GM21528 (cell line): ENCODE measurements at regions not wholly inside any gene's neighbourhood (a gene's known extent, or its start where the extent isn't known, plus 50 kb on each side); places are given as distances from the start of the nearest gene placed in this dataset.
"Not testable (repeated sequence)": the region's sequence is repeated elsewhere in the genome, so short reads cannot be mapped to it uniquely, and the experiment has no call there.

Experiments used
- ATAC-seq: cut with Tn5 transposase; IDR thresholded peaks from one replicate; pipeline ENCODE4 v1.9.1; 2021; ENCODE audit warnings: mild to moderate bottlenecking, moderate library complexity; ENCODE audit not compliant: unreplicated experiment, low FRiP score

DNA sequence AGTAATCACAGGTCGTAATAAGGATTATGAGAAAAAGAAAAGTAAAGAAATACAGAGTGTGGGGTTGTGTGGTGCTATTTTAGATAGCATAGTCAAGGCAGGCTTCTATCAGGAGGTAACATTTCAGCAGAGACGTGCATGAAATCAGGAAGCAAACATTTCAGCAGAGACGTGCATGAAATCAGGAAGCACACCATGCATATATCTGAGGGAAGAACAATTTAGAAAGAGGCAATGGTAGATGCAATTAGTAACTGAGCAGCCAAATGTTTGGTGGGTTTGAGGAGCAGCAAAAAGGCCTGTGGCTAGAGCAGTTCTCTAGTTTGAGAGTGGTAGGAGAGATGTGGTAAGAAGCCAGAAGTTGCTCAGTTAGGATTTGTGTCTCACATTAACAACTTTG lies 713.7 kb downstream of the ADCYAP1 start:
- no peak for ATAC-seq

DNA sequence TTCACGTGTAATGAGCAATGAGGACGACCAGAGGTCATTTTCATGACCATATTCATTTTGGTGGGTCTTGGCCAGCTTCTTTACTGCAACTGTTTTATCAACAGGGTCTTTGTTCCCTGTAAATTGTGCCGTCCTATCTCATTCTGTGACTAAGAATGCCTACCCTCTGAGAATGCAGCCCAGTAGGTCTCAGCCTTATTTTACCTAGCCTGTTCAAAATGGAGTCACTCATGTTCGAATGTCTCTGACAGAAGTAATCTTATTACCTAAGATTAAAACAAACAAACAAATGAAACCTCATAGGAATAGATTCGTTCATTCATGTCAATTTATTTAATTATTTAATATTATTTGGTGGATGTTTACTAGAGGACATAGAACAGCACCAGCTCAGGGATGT lies 714.8 kb downstream of the ADCYAP1 start:
- ATAC-seq = no peak

DNA sequence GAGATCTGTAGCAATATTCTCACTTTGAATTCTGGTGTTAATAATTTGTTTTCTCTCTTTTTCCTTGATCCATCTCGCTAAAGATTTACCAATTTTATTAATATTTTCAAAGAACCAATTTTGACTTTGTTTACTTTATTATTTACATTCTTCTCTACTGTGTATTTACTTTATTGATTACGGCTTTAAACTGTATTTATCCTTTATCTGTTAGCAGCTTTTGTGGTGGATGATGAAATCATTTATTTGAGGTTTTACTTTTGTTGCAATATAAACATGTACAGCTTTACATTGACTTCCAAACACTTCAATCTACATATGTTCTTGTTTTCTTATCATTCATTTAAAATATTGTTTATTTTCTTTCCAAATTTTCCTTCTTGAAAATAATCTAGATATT lies 719.9 kb downstream of the ADCYAP1 start:
- no peak for ATAC-seq

- ATAC-seq = no peak
These were observed 722.8 kb downstream of the ADCYAP1 start for GRCh38 chr18:1627494-1627893.

- no peak for ATAC-seq
These were observed 744.0 kb downstream of the ADCYAP1 start for GRCh38 chr18:1648712-1649111.

DNA sequence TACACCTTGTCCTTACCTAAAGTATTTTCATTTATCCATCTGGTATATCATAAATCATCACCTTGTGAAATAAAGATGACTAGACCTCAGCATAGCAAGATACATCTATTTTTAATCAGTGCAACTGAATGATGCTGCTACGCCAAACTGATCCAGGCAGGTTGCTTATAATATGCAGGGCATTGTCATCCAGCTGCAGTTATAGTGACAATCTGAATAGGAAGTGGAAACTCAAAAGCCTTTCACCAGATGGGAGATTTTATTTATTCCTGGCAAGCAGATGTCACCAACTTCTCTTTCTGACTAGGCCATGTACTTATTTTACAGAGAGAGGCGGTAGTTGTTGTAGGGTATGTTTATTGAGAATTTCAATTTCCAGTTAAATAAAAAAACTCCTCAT lies 747.3 kb downstream of the ADCYAP1 start:
- ATAC-seq = no peak

DNA sequence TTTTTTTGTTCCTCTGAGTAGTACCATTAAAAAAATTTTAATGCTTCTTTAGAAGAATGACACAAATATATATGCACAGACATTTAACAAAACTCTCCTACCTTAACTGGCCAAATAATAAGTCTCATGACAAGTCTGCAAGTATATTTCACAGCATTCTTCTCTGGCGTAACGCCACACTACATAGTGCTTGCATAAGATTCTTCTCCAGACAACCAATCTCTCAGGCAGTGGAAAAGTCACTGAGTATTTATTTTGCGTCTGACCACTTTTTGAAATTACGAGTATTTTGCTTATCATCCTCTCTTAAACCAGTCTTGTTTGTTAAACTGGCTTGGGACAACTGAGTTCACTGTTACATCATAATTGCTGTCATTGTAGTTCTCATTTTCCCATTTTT lies 749.2 kb downstream of the ADCYAP1 start:
- ATAC-seq = no peak

GRCh38 chr18:1657876-1658275 lies 753.2 kb downstream of the ADCYAP1 start:
- no peak for ATAC-seq

DNA sequence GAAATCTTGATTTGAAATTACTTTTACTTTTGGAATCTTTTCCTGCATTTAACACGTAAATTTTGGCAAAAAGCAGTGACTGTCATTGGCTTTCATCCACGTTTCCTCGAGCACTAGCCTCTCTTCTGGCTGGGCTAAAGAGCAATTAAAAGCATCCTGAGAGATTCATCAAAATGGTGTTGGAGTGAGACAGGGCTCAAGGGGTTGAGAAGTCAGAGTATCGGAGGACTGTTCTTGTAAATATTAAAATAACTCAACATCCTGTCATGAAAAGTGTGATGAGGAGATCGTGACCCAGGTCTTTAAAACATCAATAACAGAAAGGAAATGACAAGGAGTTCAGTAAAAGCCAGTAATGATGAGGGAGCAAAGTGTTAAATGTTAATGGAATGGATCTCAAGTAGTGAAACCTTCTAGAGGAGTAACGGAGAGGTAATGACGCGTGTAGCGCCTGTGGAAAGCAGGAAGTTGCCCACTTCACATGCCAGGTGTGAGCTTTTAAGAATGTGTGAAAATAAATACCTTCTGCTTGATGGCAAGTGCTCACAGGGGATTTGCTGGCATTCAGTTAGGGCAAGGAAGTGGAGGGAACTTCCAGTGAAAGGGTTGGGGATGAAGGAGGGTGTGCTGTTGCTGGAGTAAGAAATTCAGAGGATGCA lies 754.4 kb downstream of the ADCYAP1 start:
- no peak for ATAC-seq

DNA sequence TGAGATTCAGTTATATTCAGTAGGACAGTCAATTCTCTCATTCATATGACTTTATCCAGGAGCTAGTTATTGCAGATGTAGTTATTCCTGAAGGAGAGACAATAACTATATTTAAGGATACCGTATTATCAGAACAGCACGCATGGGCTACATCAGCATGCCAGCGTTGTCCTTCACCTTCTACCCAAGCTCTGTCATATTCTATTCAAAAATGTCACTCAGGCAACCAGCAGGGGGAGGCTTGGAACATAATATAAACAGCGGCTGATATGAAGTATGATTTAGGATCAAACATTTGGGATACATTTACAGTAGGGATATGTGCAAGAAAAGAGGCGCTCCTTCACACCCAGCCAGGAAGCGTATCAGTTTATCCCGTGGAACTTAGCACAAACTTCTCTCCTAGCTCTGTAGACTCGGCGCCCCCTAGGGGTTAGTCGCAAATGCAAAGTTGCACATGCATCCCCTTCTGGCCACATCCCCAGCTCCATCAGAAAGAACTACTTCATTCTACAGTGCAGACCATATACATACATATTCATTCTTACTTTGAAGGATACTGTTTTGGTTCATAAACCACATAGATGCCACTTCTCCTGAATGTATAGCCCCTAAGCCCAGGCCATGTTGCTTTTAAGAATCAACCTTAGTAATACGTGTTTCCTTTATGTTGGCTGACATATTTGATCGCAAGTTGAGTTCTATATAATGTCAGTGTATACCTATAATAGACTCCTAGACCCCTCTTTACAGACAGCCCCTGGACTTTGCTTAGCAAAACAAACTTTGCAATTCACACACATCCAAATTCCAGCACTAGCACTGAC lies 759.4 kb downstream of the ADCYAP1 start:
- no peak for ATAC-seq

DNA sequence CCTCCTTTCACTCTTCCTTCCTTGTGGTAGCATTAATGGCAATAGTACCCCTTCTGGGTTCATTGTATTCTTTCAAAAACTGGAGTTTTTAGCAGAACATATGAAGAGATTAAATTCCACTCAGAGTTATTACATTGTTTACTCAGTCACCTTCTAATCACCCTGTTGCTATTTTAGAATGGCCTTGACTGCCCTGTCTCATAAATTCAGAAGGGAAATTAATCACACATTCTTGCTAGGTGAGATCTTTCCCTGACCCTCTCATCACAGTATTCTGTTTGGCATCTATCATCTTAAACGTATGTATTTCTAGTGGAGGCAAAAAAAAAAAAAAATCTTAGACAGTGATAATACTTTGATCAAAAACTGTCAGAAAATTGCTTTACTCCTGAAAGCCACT lies 760.4 kb downstream of the ADCYAP1 start:
- no peak for ATAC-seq

DNA sequence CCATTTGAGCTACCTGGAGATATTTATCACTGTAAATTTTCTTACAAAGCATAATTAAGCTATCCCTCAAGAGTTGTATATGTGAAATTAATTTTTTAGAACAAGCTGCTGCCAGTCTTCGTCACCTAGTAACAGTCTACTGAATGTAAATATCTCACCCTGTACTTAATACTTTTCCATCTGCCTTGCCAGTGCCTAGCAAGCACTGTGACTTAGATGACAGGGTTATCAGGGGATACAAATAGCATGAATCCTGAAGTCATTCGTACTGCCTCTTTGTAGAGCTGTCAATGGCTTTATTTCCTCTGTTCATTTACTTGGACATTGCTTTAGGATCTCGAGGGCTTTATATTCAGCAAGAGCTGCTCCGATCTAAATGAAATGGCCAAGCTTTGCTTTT lies 763.6 kb downstream of the ADCYAP1 start:
- no peak for ATAC-seq

DNA sequence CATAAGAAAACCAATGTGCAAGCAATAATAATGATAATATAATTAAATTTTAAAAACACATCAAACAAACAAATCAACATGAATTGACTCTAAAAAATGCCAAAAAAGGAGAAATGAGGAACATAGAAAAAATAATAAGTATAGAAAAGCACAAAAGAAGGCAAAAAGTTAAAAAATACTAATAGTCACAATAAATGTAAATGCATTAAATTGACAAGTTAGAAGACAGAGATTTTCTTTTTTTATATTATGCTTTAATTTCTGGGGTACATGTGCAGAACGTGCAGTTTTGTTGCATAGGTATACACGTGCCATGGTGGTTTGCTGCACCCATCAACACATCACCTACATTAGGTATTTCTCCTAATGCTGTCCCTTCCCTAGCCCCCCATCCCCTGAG lies 767.0 kb downstream of the ADCYAP1 start:
- ATAC-seq = not testable (repeated sequence)

GRCh38 chr18:1676387-1676786 lies 771.7 kb downstream of the ADCYAP1 start:
- no peak for ATAC-seq

DNA sequence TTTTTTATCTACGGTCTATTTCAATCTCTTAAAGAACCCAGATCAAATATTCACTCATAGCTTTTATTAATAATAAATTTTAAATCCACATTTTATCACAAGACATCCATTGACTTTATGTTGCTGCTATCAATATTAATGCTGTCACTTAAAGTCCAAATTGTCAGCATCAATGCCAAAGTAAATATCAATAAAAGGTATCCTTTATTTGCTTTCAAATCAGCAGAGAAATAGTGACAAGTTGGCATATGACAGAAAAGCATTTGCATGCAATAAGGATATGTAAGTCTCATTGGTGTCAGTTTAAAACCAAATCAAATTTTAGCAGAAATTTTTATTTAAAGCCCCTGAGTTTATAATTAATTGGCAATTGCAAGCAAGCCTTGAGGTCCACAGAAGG lies 775.4 kb downstream of the ADCYAP1 start:
- ATAC-seq = no peak

- no peak for ATAC-seq
These were observed 787.2 kb downstream of the ADCYAP1 start for GRCh38 chr18:1691863-1692262.

DNA sequence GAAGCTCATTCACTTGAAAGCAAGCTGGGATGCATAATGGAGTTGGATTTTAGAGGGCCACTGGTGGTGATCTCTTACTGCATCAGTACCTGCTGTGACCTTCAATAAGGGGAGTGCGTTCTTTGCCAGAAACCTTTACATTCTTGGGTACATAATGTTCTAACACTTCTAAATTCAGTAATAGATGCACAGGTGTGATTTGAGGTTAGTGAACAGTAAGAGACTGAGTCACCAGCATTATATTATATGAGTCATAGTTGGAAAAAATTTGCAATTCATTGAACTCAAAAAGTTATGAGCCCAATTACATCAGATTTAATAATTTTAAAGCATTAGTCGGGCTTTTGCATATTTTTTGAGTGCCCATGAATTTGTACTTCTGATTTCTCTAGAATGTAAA lies 803.3 kb downstream of the ADCYAP1 start:
- ATAC-seq = no peak

DNA sequence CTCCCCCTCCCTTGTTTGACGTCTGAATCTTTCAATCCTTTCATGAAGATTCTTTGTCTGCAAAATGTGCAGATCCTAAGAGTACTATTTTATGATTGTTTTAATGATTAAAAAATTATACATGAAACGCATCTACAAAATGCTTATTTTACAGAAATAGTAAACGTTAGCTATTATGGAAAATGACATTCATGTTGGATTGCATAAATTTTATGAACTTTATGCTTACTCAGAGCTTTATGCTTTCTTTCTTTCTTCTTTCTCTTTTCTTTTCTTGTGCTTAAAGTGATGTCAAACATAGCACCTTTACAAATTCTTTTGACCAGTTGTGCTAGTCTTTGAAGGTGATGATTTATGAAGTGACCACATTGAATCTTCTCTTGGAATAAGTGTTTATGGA lies 805.4 kb downstream of the ADCYAP1 start:
- no peak for ATAC-seq

GRCh38 chr18:1732143-1732542 lies 827.5 kb downstream of the ADCYAP1 start:
- ATAC-seq = no peak

GRCh38 chr18:1746131-1746530 lies 825.2 kb downstream of the METTL4 start:
- ATAC-seq = no peak

DNA sequence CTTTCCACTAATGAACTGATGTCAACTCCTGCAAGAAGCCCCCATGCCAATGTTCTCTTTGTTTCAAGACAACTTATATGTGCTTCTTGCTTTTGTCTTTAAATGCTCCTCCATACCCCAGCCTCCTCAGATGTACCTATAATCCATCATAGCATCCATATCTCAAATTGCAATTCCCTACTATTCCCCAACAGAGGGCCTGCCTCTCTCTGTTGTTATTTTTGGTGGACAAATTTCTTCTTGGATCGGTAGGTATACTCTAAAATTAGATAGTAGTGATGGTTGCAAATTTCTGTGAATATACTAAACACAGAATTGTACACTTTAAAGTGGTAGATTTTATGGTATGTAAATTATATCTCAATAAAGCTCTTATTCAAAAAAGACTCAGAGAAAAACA lies 820.1 kb downstream of the METTL4 start:
- ATAC-seq = no peak

DNA sequence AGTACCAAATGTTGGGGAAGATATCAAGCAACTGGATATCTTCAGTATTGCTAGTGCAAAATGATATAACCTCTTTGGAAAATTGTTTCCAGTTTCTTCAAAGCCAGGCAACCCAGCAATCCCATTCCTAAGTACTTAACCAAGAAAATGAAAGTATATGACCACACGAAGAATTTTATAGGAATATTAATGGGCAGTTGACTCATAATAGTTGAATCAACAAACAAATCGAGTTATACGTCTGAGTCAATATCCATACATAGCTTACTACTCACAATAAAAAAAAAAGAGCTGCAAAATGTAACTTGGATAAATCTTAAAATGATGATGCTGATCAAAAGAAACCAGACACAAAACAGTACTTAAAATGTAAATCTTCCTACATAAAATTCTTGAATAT lies 810.4 kb downstream of the METTL4 start:
- no peak for ATAC-seq
